Activated CD4-positive, alpha-beta T cell treated with anti-CD3 and anti-CD28 coated beads, Interleukin-10, Interleukin-2, amounts not matched to agents 100 ng/mL and 50 ng/mL, durations not matched to agents 16 hours and 8 hours (primary cell): ENCODE measurements at regions not wholly inside any gene's neighbourhood (a gene's known extent, or its start where the extent isn't known, plus 50 kb on each side); places are given as distances from the start of the nearest gene placed in this dataset.
A peak's percentile ranks its signal among the peaks of the same experiment; 100 is the strongest.
"Not testable (repeated sequence)": the region's sequence is repeated elsewhere in the genome, so short reads cannot be mapped to it uniquely, and the experiment has no call there.

Experiments used
- DNase-seq: peaks from one replicate; pipeline ENCODE4 v3.0.0-alpha.2; 2020

DNA sequence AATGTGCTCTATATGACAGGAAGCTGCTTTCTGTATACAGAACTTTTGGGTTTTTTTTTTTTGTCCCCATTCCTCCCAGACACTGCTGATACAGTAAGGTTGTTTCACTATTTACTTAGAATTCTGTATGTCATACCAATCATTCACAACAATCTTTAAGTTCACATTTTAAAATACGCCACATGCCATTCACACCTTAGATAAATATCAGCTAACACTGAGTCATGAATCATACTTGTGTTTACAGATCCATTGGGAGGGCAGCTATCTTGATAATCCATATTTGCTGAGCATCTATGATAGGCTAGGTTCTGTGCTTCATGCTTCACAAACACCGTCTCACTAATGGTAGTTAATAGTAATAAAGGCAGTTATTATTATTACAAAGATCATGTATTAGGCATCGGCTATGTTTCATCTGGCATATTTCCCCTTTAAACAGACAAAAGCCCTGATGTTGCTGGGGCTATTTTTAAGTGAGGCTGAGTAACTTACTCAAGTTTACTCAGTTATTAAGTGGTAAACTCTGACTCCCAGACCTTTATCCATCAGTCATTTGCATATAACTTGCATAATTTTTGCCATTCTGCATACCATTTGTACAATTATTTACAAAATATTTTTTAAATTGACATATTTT is 152.2 kb upstream of the HMHB1 start:
- DNase-seq: no peak

GRCh38 chr5:143658956-143659355 is 153.0 kb upstream of the HMHB1 start:
- DNase-seq: no peak

DNA sequence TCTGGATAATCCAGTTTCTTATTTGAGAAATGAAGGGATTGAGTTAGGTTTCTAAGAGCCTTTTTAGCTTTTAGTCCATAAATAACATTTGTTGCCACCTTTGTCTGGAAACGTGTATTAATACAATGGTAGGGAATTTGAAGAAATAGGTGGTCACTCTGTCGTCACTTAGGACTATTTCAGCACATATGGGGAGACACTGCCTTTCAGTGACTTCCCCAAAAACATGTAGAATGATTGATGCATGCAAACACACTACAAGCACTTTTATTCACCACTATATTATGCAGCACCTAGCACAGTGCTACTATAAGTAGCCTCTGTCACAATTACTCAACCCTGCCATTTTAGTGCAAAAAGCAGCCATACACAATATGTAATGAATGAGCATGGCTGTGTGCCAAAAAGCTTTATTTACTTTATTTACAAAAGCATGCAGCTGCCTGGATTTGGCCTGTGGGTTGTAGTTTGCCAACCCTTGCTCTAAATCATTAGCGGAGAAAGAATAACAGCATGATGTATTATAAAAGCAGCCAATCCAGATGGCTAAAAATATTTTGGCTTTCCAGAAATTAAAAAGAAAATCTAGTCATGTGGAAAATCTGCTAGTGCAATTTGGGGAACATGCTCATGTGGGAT is 154.2 kb upstream of the HMHB1 start:
- no peak for DNase-seq

DNA sequence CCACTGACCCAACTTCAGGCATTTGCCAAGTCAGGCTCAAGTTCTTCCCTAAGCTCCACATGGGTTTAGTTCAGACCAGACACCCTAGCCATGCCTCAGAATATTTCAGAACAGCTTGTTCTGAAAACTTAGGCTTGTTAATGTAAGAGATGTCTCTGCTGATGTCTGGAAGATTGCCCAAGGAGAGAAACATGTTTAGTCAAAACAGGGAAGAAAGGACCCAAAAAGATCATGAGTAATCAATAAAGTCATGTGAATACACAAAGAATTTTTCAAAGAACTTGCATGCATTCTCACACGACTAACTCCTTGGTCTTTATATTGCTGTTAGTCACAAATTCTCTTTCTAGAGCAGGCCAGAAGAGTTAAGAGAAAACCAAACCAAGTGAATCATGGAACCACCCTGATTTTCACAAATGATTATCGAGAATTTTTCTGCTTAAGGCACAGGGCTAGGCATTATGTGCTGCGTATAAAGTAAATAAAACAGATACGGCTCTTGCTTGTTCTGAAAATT is 158.1 kb upstream of the HMHB1 start:
- DNase-seq: peak; percentile 12

- DNase-seq: peak; percentile 76
These were observed 158.7 kb upstream of the HMHB1 start for GRCh38 chr5:143653256-143653655.

DNA sequence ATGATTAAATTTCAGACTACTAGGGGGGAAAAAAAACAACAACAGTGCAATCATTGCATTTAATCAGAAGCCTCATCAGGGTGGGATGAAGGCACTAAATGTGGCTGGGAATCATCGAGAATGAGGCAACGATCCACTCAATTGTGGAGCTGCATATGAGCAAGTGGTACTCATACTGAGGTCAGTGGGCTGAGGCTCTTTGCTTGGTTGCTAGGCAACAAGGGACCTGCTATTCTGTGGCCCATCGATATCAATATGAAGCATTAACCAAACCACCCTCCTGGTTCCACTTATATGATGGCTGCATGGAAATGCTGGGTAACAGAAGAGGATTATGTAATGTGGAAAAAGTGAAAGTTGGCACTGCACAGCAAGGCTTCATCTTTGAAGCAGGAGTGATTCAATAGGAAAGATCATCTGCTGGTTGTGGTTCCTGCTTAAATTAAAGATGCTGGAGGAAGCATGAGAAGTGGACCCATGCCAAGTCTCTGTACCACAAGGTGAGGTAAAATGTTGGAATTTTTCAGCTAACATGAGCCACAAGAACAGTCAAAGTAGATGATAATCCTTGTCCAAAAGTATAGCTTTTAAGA is 159.8 kb upstream of the HMHB1 start:
- DNase-seq: peak; percentile 76

DNA sequence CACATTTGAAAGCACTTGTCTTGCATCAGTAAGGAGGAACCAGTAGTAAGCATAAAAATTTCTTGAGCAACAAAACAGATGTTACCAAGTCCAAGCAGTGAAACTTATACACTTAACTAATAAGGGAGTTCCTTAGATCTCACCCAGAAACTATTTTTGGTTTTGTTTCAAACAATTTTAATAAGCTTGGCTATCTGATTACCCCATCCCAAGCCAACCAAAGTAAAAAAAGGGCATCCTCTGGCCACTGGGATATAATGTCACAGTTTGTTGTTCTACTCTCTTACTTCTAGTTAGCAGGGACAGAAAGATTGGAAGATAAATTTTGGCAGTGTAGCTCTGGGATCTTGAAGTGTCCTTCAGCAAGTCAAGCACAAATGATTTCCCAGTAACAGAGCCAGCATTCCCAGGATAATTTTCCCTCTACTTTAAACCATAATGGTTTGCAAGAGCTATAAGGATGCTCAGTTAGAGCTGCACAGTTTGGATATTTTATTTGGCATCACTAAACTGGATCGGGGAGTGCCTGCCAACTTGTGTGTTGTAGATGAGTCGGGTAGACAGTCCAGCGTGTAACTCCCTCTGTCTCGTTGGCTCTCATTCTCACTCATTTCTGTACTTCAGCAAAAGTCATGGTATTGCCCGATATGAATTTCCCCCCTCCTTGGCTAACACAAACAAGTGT is 161.9 kb upstream of the HMHB1 start:
- peak; percentile 22 for DNase-seq

DNA sequence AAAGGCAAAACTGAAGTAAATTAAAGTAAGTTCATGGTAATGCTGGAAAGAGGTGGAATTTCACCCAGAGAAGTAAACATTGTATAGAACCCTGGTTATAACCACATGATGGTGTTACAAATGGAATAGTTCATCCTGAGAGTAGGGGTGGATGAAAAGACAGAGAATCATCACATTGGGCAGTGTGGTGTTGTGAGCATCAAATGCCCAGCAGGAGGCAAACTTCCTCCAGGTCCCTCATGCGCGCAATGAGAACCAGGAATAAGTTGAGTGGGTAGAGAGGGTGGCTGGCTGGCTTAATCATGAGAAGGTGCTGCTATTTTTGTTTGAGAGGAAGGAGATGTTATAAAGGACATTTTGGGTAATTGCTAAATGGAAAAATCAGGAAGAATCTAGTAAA is 163.3 kb upstream of the HMHB1 start:
- peak; percentile 13 for DNase-seq

GRCh38 chr5:143646961-143647360 is 165.0 kb upstream of the HMHB1 start:
- no peak for DNase-seq

DNA sequence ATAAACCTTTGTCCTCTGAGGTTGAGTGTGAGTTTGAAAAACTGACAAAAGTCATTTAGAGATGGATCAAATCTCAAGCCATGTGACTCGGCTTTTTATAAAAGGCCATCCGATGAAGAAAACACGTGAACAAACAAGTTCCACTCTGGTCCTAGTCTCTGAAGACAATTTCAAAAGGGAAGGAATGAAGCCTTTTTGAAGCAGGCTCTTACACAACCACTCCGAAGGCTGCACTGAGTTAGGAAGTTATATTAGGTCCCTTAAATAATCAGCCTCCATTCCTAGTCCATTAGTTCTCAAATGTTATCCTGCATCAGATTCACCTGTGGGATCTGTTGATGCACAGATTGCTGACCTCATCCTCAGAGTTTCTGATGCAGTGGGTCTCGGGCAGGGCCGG is 166.6 kb upstream of the HMHB1 start:
- no peak for DNase-seq

DNA sequence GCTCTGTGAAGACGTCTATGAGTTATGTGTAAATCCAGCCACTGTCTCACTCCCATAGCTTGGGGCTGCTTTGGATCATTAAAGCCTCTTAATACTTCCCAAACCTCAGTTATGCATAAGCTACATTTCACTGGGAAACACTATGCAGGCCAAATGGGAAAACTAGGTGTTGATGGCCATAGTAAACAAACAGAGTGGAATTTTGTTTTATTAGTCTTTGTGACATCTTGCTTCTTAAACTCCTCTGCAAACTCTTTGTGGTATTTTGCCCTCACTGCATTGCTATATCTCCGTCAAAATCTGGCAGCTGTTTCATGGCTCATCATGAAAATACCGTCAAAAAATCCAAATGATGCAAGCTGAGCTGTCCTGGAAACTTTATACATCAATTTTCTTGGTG is 167.2 kb upstream of the HMHB1 start:
- no peak for DNase-seq

DNA sequence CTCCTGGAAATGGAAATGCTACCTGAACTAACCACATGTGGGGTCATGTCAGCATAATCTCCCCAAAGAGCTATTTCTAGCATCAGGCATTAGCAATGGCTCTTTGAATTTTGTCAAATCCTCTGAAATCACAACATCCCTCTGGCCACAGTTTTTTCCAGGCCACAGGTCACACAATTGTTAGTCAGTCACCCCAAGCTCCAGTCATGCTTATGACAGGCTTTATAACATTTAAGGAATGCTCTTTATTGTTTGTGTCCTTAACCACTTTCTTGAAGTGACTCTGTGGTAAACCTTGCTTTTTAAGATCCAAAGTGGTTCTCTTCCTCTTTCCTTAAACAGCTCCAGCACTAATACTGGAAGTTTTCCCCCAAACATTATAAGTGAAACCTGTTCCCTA is 169.2 kb upstream of the HMHB1 start:
- DNase-seq: no peak

DNA sequence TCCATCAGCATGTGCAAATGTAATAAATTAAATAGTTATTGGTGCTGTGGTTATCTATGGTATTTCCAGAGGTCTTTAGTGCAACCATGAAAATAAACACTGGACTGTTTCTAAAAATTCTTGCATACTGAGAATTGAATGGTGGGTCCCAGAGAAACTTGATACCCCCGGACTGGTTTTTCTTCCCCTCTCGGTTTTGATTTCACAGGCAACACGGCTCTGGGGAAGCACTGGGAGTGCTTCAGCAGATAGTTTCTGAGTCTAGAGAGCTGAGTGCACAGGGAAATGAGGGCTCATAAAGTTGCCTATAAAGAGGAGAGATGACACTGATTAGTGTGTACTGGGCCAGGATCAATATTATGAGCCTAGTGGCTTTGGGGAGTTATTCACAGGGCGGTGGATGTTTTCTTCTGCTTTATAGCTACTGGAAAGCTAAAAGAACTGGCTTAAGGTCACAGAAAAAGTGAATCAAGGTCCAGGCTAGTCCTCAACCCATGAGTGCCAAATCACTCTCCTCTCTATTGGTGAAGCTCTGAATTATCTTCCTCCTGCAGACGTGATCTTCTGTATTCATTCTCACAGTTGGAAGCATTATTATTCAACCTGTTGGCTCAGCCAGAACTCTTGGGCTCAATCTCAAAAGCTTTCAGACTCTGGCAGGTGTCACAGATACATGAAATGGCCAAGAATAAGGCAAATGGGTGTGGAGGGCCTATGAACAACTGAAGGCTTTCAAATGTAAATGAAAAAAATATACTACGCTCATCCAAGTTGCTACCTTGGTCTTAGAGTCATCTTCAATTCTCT is 170.2 kb upstream of the HMHB1 start:
- no peak for DNase-seq

GRCh38 chr5:143638654-143639053 is 173.3 kb upstream of the HMHB1 start:
- DNase-seq: no peak

DNA sequence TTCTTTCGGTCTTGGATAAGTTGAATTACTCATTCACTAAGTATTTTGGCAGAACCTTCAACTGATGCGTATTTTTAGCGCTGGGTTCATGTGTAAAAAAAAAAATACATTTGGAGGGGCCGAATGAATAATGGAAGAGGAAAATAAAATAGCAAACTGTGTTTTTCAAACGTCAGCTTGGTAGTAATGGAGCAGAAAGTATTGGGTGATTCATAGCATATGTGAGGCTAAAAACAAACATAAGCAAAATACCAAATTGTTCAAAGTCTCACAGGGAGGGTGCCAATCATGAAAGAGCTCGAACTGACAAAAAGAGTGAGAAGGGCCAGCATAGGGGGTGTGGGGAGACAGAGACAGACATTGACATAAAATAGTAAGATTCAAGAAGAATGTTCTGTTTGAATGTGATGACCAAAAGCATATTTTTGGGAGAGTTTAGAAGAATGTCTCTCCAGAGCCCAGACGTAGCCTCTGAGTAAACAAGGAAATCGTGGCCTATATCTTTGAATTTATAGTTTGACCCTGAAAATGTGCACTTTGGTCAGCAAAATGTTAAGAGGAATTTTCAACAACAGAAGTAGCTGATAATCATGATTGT is 174.9 kb upstream of the HMHB1 start:
- no peak for DNase-seq

DNA sequence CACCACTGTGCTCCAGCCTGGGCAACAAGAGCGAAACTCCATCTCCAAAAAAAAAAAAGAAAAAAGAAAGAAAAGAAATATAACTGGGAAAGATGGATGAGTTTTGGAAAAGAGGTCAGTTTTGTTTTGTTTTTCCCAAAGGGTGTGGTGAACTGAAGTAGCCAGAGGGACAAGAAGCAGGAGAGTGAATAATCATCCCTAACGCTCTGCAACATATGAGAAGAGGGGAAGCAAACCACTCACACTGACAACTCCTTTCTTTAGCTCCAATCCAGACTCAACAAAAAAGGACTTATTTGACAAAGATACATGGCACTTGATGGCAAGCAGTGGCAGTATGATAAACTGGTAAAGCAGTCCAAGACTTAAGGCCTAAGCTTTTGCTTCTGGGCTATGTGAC is 176.1 kb upstream of the HMHB1 start:
- DNase-seq: no peak

GRCh38 chr5:143635146-143635752 is 176.7 kb upstream of the HMHB1 start:
- no peak for DNase-seq

DNA sequence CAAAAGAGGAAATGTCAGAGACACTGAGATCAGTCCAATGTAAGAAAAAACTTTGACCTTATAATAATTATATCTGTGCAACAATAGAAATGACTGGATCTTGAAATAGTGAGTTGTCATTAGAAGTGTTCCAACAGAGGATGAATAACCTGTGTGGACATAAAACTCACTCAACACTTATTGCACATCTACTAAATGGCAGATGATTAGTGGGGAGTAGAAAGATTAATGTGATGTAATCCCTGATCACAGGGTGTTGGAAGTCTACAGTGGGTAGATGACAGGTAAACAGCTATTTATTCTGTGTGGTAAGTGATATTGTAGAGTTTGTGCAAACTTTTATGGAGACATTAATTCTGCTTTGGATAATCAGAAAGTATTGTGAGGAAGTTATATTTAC is 177.3 kb upstream of the HMHB1 start:
- DNase-seq: no peak

DNA sequence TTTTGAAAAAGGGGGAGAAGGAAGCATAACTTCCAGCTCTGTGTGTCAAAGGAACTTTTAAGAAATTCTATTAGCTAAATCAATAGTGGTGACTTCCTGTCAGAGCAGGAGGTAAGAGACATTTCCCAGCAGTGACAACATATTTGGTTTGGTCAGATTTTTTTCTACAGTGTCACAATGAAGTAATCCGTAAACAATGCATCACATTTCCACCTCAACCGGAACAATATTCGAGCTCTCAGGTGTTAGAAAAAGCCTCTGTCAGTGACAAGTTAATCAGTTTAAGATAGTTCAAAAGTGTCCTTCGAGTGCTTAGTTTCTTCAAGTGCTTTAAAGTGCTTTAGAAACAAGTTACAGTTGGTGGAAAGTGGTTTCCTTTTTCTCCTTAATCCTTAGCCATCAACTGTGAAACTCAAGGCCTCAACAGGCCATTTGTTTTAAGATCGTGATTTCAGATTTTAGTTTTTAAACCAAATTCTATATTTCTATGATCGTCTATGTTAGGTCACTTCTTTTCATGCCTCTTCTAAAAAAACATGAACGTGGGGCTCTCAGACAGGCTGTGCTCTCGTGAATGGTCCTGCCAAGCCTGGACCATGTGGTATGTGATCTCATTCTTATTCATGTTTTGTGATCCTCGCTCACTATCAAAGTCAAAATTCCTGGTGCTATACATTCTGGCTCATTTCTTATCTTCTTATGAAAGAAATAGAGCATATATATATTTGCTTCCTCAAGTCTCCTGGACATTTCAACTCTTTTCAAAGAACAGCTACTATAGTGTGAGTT is 181.9 kb upstream of the HMHB1 start:
- no peak for DNase-seq

DNA sequence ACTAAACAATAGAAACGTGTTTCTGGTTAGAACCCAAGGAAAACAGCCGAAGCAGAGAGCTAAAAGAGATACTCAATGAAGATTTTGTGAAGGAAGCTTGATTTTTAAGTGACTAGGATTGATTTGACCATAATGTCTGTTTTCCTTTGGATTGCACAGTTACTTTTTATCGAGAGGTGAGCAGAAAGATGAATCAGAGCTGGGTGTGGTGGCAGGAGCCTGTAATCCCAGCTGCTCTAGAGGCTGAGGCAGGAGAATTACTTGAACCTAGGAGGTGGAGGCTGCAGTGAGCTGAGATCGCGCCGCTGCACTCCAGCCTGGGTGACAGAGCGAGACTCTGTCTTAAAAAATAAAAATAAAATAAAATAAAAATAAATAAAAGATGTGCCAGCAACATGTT is 186.9 kb upstream of the HMHB1 start:
- not testable (repeated sequence) for DNase-seq

- no peak for DNase-seq
These were observed 187.5 kb upstream of the HMHB1 start for GRCh38 chr5:143624465-143624864.
